ENCODE measurements at regions not wholly inside any gene's neighbourhood (a gene's known extent, or its start where the extent isn't known, plus 50 kb on each side); places are given as distances from the start of the nearest gene placed in this dataset.

DNA sequence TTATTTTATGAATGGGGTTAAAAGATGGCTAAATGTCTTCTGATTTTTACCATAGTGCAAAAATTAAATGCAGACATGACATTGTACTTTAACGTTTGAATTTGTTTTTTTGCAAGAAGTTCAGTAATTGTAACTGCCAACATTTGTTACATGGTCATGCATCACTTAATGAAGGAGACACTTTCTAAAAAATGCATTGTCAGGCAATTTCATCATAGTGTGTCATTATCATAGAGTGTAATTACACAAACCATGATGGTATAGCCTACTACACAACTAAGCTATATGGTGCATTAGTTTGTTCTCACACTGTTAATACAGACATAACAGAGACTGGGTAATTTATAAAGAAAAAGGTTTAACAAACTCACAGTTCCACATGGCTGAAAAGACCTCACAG lies 50.0 kb upstream of the NAA35 start:
- DNase-seq (no peak), ATAC-seq (no peak)
- H3K27me3 ChIP-seq: no peaks in the 10 kb centered on the region
- intact Hi-C loops (cut with DNase I): no loop called here
- H3K27ac ChIP-seq: no peak overlapping the region
- H3K4me1 ChIP-seq: no peaks in the 10 kb centered on the region
- H3K36me3 ChIP-seq: no peaks in the 10 kb centered on the region
- no peaks in the 10 kb centered on the region for H3K9me3 ChIP-seq
- TF ChIP-seq, protein P1, sequence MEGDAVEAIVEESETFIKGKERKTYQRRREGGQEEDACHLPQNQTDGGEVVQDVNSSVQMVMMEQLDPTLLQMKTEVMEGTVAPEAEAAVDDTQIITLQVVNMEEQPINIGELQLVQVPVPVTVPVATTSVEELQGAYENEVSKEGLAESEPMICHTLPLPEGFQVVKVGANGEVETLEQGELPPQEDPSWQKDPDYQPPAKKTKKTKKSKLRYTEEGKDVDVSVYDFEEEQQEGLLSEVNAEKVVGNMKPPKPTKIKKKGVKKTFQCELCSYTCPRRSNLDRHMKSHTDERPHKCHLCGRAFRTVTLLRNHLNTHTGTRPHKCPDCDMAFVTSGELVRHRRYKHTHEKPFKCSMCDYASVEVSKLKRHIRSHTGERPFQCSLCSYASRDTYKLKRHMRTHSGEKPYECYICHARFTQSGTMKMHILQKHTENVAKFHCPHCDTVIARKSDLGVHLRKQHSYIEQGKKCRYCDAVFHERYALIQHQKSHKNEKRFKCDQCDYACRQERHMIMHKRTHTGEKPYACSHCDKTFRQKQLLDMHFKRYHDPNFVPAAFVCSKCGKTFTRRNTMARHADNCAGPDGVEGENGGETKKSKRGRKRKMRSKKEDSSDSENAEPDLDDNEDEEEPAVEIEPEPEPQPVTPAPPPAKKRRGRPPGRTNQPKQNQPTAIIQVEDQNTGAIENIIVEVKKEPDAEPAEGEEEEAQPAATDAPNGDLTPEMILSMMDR (IDR thresholded peaks at IDR 0.05): no peak
- TF ChIP-seq POLR2A (IDR thresholded peaks at IDR 0.05): no peak
- H3K4me3 ChIP-seq: no peak overlapping the region
- WGBS, 4 donors: 81 to 92% (median 85%) methylated on average over 1 of the region's 1 CpG
